Subcutaneous abdominal adipose tissue (tissue), 5 donors: ENCODE measurements at regions not wholly inside any gene's neighbourhood (a gene's known extent, or its start where the extent isn't known, plus 50 kb on each side); places are given as distances from the start of the nearest gene placed in this dataset.
A peak's percentile ranks its signal among the peaks of the same experiment; 100 is the strongest.
"Not testable (repeated sequence)": the region's sequence is repeated elsewhere in the genome, so short reads cannot be mapped to it uniquely, and the experiment has no call there.

Experiments
- H3K27ac ChIP-seq: one replicate; pipeline ENCODE4 v1.7.0; 2013; ENCODE audit warnings: low read depth, mild to moderate bottlenecking, inconsistent platforms, low read length, moderate library complexity
- H3K27me3 ChIP-seq, 5 donors: one replicate each; pipeline ENCODE4 v1.7.0; 2013; ENCODE audit warnings: low read length in 5 of 5, inconsistent platforms in 1 of 5; ENCODE audit not compliant: control insufficient read depth in 5 of 5, insufficient read depth in 4 of 5
- H3K36me3 ChIP-seq, 5 donors: one replicate each; pipeline ENCODE4 v1.7.0; 2013; ENCODE audit warnings: low read length in 5 of 5; ENCODE audit not compliant: control insufficient read depth in 5 of 5, insufficient read depth in 5 of 5
- H3K4me1 ChIP-seq, 5 donors: one replicate each; pipeline ENCODE4 v1.7.0; 2013; ENCODE audit warnings: low read length in 5 of 5, mild to moderate bottlenecking in 3 of 5, moderate library complexity in 1 of 5; ENCODE audit not compliant: control insufficient read depth in 5 of 5, insufficient read depth in 5 of 5
- H3K4me3 ChIP-seq, 5 donors: one replicate each; pipeline ENCODE4 v1.7.0; 2013; ENCODE audit warnings: low read length in 5 of 5, low read depth in 1 of 5
- H3K9ac ChIP-seq, 5 donors: one replicate each; pipeline ENCODE4 v1.7.0; 2013; ENCODE audit warnings: low read length in 5 of 5, mild to moderate bottlenecking in 4 of 5, moderate library complexity in 3 of 5
- H3K9me3 ChIP-seq, 5 donors: one replicate each; pipeline ENCODE4 v1.7.0; 2013; ENCODE audit warnings: low read length in 5 of 5; ENCODE audit not compliant: control insufficient read depth in 5 of 5
- donor health status: healthy.
- donor health status: healthy.
- donor health status: healthy.
- donor health status: healthy.
- donor health status: healthy.

- Histone ChIP-seq H3K36me3 (no peaks in the 10 kb centered on the region), H3K27me3 (no peaks in the 10 kb centered on the region), H3K4me3 (no peak overlapping the region), H3K27ac (no peak overlapping the region), H3K9me3 (peaks cover 0 to 5% (median 0%) of the 10 kb centered on the region in 5 donors), H3K9ac (no peak overlapping the region), H3K4me1 (no peaks in the 10 kb centered on the region)
These were observed 97.4 kb upstream of the CLINT1 start for GRCh38 chr5:157956271-157956885.

GRCh38 chr5:157955541-157956172 is 96.7 kb upstream of the CLINT1 start:
- Histone ChIP-seq H3K9ac (no peak overlapping the region), H3K36me3 (no peaks in the 10 kb centered on the region), H3K4me1 (no peaks in the 10 kb centered on the region), H3K27ac (no peak overlapping the region), H3K27me3 (no peaks in the 10 kb centered on the region), H3K9me3 (peaks cover 0 to 5% (median 0%) of the 10 kb centered on the region in 5 donors), H3K4me3 (no peak overlapping the region)

- no peak overlapping the region for H3K4me3 ChIP-seq
- H3K9ac ChIP-seq, result no peak overlapping the region
- no peaks in the 10 kb centered on the region for H3K27me3 ChIP-seq
- no peaks in the 10 kb centered on the region for H3K9me3 ChIP-seq
- H3K4me1 ChIP-seq, result peaks cover 0 to 9% (median 5%) of the 10 kb centered on the region in 5 donors
- H3K27ac ChIP-seq, result no peak overlapping the region
- no peaks in the 10 kb centered on the region for H3K36me3 ChIP-seq
These were observed 93.4 kb upstream of the CLINT1 start for GRCh38 chr5:157952374-157952685.

- Histone ChIP-seq H3K27me3 (no peaks in the 10 kb centered on the region), H3K4me1 (peaks cover 0 to 9% (median 5%) of the 10 kb centered on the region in 5 donors), H3K4me3 (no peak overlapping the region), H3K27ac (no peak overlapping the region), H3K9ac (no peak overlapping the region), H3K9me3 (no peaks in the 10 kb centered on the region), H3K36me3 (no peaks in the 10 kb centered on the region)
These were observed 92.9 kb upstream of the CLINT1 start for GRCh38 chr5:157951673-157952373.

- Histone ChIP-seq H3K4me1 (peaks cover 0 to 9% (median 5%) of the 10 kb centered on the region in 5 donors), H3K9ac (no peak overlapping the region), H3K27me3 (no peaks in the 10 kb centered on the region), H3K27ac (no peak overlapping the region), H3K4me3 (no peak overlapping the region), H3K9me3 (no peaks in the 10 kb centered on the region), H3K36me3 (no peaks in the 10 kb centered on the region)
These were observed 90.6 kb upstream of the CLINT1 start for GRCh38 chr5:157949520-157949919.

- no peaks in the 10 kb centered on the region for H3K36me3 ChIP-seq
- no peaks in the 10 kb centered on the region for H3K9me3 ChIP-seq
- no peaks in the 10 kb centered on the region for H3K27me3 ChIP-seq
- peak overlapping the region in 1 of 5 donors; percentile 31 for H3K9ac ChIP-seq
- peaks cover 0 to 9% (median 5%) of the 10 kb centered on the region in 5 donors for H3K4me1 ChIP-seq
- no peak overlapping the region for H3K27ac ChIP-seq
- peak overlapping the region in 3 of 5 donors; percentile 27 to 45 (median 40) for H3K4me3 ChIP-seq
These were observed 89.9 kb upstream of the CLINT1 start for GRCh38 chr5:157948738-157949410.

- no peaks in the 10 kb centered on the region for H3K27me3 ChIP-seq
- no peaks in the 10 kb centered on the region for H3K36me3 ChIP-seq
These were observed 88.2 kb upstream of the CLINT1 start for GRCh38 chr5:157947156-157947555.

GRCh38 chr5:157945822-157946221 is 86.9 kb upstream of the CLINT1 start:
- H3K9ac ChIP-seq, H3K9me3 ChIP-seq, H3K4me1 ChIP-seq, H3K4me3 ChIP-seq, H3K27ac ChIP-seq, H3K36me3 ChIP-seq, H3K27me3 ChIP-seq: not testable (repeated sequence)

More at GRCh38 chr5:157947156-157947555, 88.2 kb upstream of the CLINT1 start:
- Histone ChIP-seq H3K4me1 (peaks cover 0 to 9% (median 5%) of the 10 kb centered on the region in 5 donors), H3K9me3 (no peaks in the 10 kb centered on the region), H3K27ac (no peak overlapping the region), H3K9ac (no peak overlapping the region), H3K4me3 (no peak overlapping the region)

- peaks cover 0 to 9% (median 5%) of the 10 kb centered on the region in 5 donors for H3K4me1 ChIP-seq
- no peaks in the 10 kb centered on the region for H3K36me3 ChIP-seq
- no peaks in the 10 kb centered on the region for H3K9me3 ChIP-seq
- no peak overlapping the region for H3K9ac ChIP-seq
- no peaks in the 10 kb centered on the region for H3K27me3 ChIP-seq
- H3K27ac ChIP-seq, result no peak overlapping the region
- no peak overlapping the region for H3K4me3 ChIP-seq
These were observed 86.0 kb upstream of the CLINT1 start for GRCh38 chr5:157944938-157945337.
